GM19240 (cell line): ENCODE measurements at regions not wholly inside any gene's neighbourhood (a gene's known extent, or its start where the extent isn't known, plus 50 kb on each side); places are given as distances from the start of the nearest gene placed in this dataset.

Source experiments
- DNase-seq: peaks from one replicate; pipeline ENCODE4 v3.0.0; 2011; ENCODE audit warnings: low spot score; ENCODE audit not compliant: insufficient read length

GRCh38 chr1:38238294-38238693 lies 191.7 kb upstream of the POU3F1 start:
- no peak for DNase-seq

- DNase-seq, result no peak
Observed at GRCh38 chr1:38235705-38236104, 189.1 kb upstream of the POU3F1 start.

GRCh38 chr1:38231941-38232340 lies 185.3 kb upstream of the POU3F1 start:
- DNase-seq, result no peak

GRCh38 chr1:38228718-38229117 lies 182.1 kb upstream of the POU3F1 start:
- no peak for DNase-seq

GRCh38 chr1:38225745-38226144 lies 179.2 kb upstream of the POU3F1 start:
- DNase-seq, result no peak

GRCh38 chr1:38223391-38223790 lies 176.8 kb upstream of the POU3F1 start:
- DNase-seq, result no peak

- DNase-seq, result no peak
Observed at GRCh38 chr1:38222891-38223290, 176.3 kb upstream of the POU3F1 start.

GRCh38 chr1:38221006-38221649 lies 174.5 kb upstream of the POU3F1 start:
- no peak for DNase-seq

- no peak for DNase-seq
Observed at GRCh38 chr1:38217316-38217715, 170.7 kb upstream of the POU3F1 start.

- no peak for DNase-seq
Observed at GRCh38 chr1:38213646-38214434, 167.2 kb upstream of the POU3F1 start.

GRCh38 chr1:38210895-38211177 lies 164.2 kb upstream of the POU3F1 start:
- DNase-seq, result no peak

GRCh38 chr1:38210021-38210894 lies 163.7 kb upstream of the POU3F1 start:
- no peak for DNase-seq

- DNase-seq, result no peak
Observed at GRCh38 chr1:38208716-38209632, 162.4 kb upstream of the POU3F1 start.

- DNase-seq, result no peak
Observed at GRCh38 chr1:38207906-38208305, 161.3 kb upstream of the POU3F1 start.

- no peak for DNase-seq
Observed at GRCh38 chr1:38207275-38207674, 160.7 kb upstream of the POU3F1 start.

- DNase-seq, result no peak
Observed at GRCh38 chr1:38204698-38205097, 158.1 kb upstream of the POU3F1 start.

- no peak for DNase-seq
Observed at GRCh38 chr1:38203441-38203840, 156.8 kb upstream of the POU3F1 start.

- DNase-seq, result no peak
Observed at GRCh38 chr1:38201431-38201830, 154.8 kb upstream of the POU3F1 start.

GRCh38 chr1:38198621-38199020 lies 152.0 kb upstream of the POU3F1 start:
- DNase-seq, result no peak

GRCh38 chr1:38198099-38198498 lies 151.5 kb upstream of the POU3F1 start:
- no peak for DNase-seq
